PC-3 (cell line): ENCODE measurements at regions not wholly inside any gene's neighbourhood (a gene's known extent, or its start where the extent isn't known, plus 50 kb on each side); places are given as distances from the start of the nearest gene placed in this dataset.

ENCODE experiments used
- ATAC-seq: fragments of 200-7000 bp; cut with Tn5 transposase; 2 replicates; pipeline ENCODE4 v1.9.1; 2020; ENCODE audit warnings: mild to moderate bottlenecking, moderate library complexity
- BruUV-seq: library from RNA; stranded (reverse); fragments of 400-500 nt; replicated peaks from 2 replicates; lab custom pipeline; 2021; lab: Mats Ljungman, UMichigan
- CTCF ChIA-PET: fragments of 300-600 bp; sonication (Branson Sonifier 250); formaldehyde crosslinking; loops from one replicate; lab custom pipeline; 2022; ENCODE audit warnings: antibody characterized with exemption; lab: Charles Lee
- POLR2A ChIA-PET: fragments of 300-600 bp; sonication (Branson Sonifier 250); formaldehyde crosslinking; loops from one replicate; lab custom pipeline; 2022; ENCODE audit warnings: antibody characterized with exemption; ENCODE audit not compliant: unreplicated experiment; lab: Charles Lee
- DNase-seq: peaks from one replicate; pipeline ENCODE4 v3.0.0-alpha.2; 2015
- H2AFZ ChIP-seq: fragments of 300-600 bp; sonication (generic); 2 replicates; pipeline ENCODE4 v1.6.0; 2016; ENCODE audit warnings: antibody characterized with exemption, low read length
- H3F3A ChIP-seq: fragments of 300-600 bp; sonication (generic); one replicate; pipeline ENCODE4 v1.6.0; 2017; ENCODE audit warnings: antibody characterized with exemption, low read length, control low read depth, mild to moderate bottlenecking; ENCODE audit not compliant: unreplicated experiment
- H3K27ac ChIP-seq: fragments of 300-600 bp; sonication (generic); 2 replicates; pipeline ENCODE4 v1.5.1; 2016; ENCODE audit warnings: mild to moderate bottlenecking, low read length
- H3K27me3 ChIP-seq: fragments of 300-600 bp; sonication (generic); 2 replicates; pipeline ENCODE4 v1.6.1; 2016; ENCODE audit warnings: low read length, mixed read lengths
- H3K36me3 ChIP-seq: fragments of 300-600 bp; sonication (generic); 2 replicates; pipeline ENCODE4 v1.6.1; 2016; ENCODE audit warnings: low read depth, mixed run types, low read length, mixed read lengths
- H3K4me1 ChIP-seq: fragments of 300-600 bp; sonication (generic); 2 replicates; pipeline ENCODE4 v1.5.1; 2016; ENCODE audit warnings: low read length; ENCODE audit not compliant: insufficient read depth
- H3K4me2 ChIP-seq: fragments of 300-600 bp; sonication (generic); 2 replicates; pipeline ENCODE4 v1.6.0; 2016; ENCODE audit warnings: low read length
- H3K4me3 ChIP-seq: fragments of 300-600 bp; sonication (generic); 2 replicates; pipeline ENCODE4 v1.5.1; 2016; ENCODE audit warnings: mild to moderate bottlenecking, low read length, mixed read lengths
- H3K79me2 ChIP-seq: fragments of 300-600 bp; sonication (generic); 2 replicates; pipeline ENCODE4 v1.6.1; 2017; ENCODE audit warnings: low read length, mixed read lengths
- H3K9ac ChIP-seq: fragments of 300-600 bp; sonication (generic); 2 replicates; pipeline ENCODE4 v1.6.0; 2016; ENCODE audit warnings: mild to moderate bottlenecking, low read length
- H3K9me2 ChIP-seq: fragments of 300-600 bp; sonication (generic); replicated peaks from 2 replicates; pipeline ENCODE4 v1.6.1; 2016; ENCODE audit warnings: mixed run types, low read length, mixed read lengths
- H3K9me3 ChIP-seq: fragments of 300-600 bp; sonication (generic); 2 replicates; pipeline ENCODE4 v1.6.1; 2016; ENCODE audit warnings: low read length, mixed read lengths
- H4K20me1 ChIP-seq: fragments of 300-600 bp; sonication (generic); 2 replicates; pipeline ENCODE4 v1.6.1; 2016; ENCODE audit warnings: low read length, mixed read lengths
- EZH2 ChIP-seq: fragments of 300-600 bp; sonication (generic); IDR thresholded peaks from one replicate; pipeline ENCODE4 v1.6.1; 2017; ENCODE audit warnings: antibody characterized with exemption, mild to moderate bottlenecking, low read length; ENCODE audit not compliant: unreplicated experiment
- EZH2phosphoT487 ChIP-seq: fragments of 300-600 bp; sonication (generic); IDR thresholded peaks from 2 replicates; pipeline ENCODE4 v1.6.1; 2018; ENCODE audit warnings: mild to moderate bottlenecking, antibody characterized with exemption, low read length, borderline replicate concordance
- intact Hi-C: fragments of 100-400 bp; cut with micrococcal nuclease; formaldehyde crosslinking; loops from 2 replicates; pipeline ENCODE4 v1.9.0; 2023
- TF ChIP-seq, protein P1 (sequence below): fragments of 300-600 bp; sonication (generic); conservative IDR thresholded peaks from 2 replicates; pipeline ENCODE4 v1.5.1; 2017; ENCODE audit warnings: antibody characterized with exemption, low read depth, mild to moderate bottlenecking, low read length

DNA sequence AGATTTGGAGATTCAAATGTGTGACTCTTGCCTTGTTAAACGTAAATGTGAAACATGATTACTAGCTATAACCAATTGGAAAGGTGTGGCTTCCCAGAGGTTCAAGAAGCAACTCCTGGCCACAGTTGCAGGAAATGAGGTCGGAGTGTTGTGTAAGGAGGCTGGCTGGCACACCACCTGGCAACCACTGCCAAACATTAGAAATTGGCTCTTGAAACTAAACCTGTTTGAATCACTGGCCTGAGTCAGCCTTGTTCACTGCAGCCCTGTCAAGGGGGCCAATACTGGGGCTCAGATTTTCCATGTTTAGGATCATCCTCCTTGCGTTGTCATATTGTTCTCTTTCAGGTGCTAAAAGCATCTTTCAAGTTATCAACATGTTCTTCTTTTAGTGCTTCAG is 206.3 kb downstream of the ARL6IP6 start:
- no peaks in the 10 kb centered on the region for H3K79me2 ChIP-seq
- DNase-seq (peak; percentile 66), ATAC-seq (no peak)
- H3K9me3 ChIP-seq = no peaks in the 10 kb centered on the region
- H3K9ac ChIP-seq = no peak overlapping the region
- TF ChIP-seq, protein P1, sequence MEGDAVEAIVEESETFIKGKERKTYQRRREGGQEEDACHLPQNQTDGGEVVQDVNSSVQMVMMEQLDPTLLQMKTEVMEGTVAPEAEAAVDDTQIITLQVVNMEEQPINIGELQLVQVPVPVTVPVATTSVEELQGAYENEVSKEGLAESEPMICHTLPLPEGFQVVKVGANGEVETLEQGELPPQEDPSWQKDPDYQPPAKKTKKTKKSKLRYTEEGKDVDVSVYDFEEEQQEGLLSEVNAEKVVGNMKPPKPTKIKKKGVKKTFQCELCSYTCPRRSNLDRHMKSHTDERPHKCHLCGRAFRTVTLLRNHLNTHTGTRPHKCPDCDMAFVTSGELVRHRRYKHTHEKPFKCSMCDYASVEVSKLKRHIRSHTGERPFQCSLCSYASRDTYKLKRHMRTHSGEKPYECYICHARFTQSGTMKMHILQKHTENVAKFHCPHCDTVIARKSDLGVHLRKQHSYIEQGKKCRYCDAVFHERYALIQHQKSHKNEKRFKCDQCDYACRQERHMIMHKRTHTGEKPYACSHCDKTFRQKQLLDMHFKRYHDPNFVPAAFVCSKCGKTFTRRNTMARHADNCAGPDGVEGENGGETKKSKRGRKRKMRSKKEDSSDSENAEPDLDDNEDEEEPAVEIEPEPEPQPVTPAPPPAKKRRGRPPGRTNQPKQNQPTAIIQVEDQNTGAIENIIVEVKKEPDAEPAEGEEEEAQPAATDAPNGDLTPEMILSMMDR = no peak
- TF ChIP-seq EZH2 (no peak), EZH2phosphoT487 (no peak)
- no TSS peak for BruUV-seq
- H3K36me3 ChIP-seq = no peaks in the 10 kb centered on the region
- H4K20me1 ChIP-seq = no peaks in the 10 kb centered on the region
- peaks cover 11% of the 10 kb centered on the region; the same call in 1 of the 2 replicates for H3K4me1 ChIP-seq
- H3F3A ChIP-seq = no peaks in the 10 kb centered on the region
- intact Hi-C loops = no loop called here
- POLR2A ChIA-PET = no interaction called here
- no peak overlapping the region for H3K27ac ChIP-seq
- no peak overlapping the region for H2AFZ ChIP-seq
- H3K4me2 ChIP-seq = no peak overlapping the region
- H3K9me2 ChIP-seq = no peaks in the 10 kb centered on the region
- CTCF ChIA-PET = no interaction called here
- no peaks in the 10 kb centered on the region for H3K27me3 ChIP-seq
- H3K4me3 ChIP-seq = no peak overlapping the region

DNA sequence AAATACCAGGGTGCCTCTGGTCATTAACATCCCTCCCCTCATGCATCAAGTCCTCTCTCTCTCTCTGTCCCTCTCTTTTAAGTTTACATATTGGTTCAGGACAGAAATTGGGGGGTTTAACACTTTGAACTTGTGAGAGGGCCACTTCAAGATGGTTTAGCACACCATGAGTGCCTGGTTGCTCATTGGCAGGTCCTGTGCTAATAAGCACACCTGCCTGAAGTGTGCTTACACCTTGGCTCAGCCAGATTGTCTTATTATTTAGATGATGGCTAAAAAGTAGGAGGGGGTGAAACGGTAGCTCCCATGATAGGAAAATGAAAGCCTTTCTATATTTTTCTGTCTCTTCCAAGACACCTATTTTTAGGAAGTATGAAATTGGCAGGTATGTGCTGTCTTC is 205.8 kb downstream of the ARL6IP6 start:
- Histone ChIP-seq H3K27ac (no peak overlapping the region), H3K79me2 (no peaks in the 10 kb centered on the region), H3K36me3 (no peaks in the 10 kb centered on the region), H3K9me2 (no peaks in the 10 kb centered on the region), H4K20me1 (no peaks in the 10 kb centered on the region), H2AFZ (no peak overlapping the region), H3K27me3 (no peaks in the 10 kb centered on the region), H3K4me1 (peaks cover 11% of the 10 kb centered on the region; the same call in 1 of the 2 replicates), H3K9ac (no peak overlapping the region), H3K9me3 (no peaks in the 10 kb centered on the region), H3K4me2 (no peak overlapping the region), H3K4me3 (no peak overlapping the region), H3F3A (no peaks in the 10 kb centered on the region)
- POLR2A ChIA-PET = no interaction called here
- DNase-seq = no peak
- no peak for ATAC-seq
- TF ChIP-seq EZH2phosphoT487 = no peak
- TF ChIP-seq EZH2 = no peak
- TF ChIP-seq, protein P1 = no peak
- CTCF ChIA-PET = no interaction called here
- intact Hi-C loops = no loop called here
- BruUV-seq = no TSS peak

GRCh38 chr2:152920846-152921245 is 202.4 kb downstream of the ARL6IP6 start:
- ATAC-seq (peak; percentile 74), DNase-seq (peak; percentile 69)
- no peaks in the 10 kb centered on the region for H3K9me3 ChIP-seq
- H3K27me3 ChIP-seq = no peaks in the 10 kb centered on the region
- H3F3A ChIP-seq = no peaks in the 10 kb centered on the region
- H3K79me2 ChIP-seq = no peaks in the 10 kb centered on the region
- peaks cover 11% of the 10 kb centered on the region; the same call in 1 of the 2 replicates for H3K4me1 ChIP-seq
- no peak overlapping the region for H3K9ac ChIP-seq
- CTCF ChIA-PET = no interaction called here
- H3K27ac ChIP-seq = no peak overlapping the region
- intact Hi-C loops = no loop called here
- no peak overlapping the region for H2AFZ ChIP-seq
- H3K9me2 ChIP-seq = no peaks in the 10 kb centered on the region
- H3K4me3 ChIP-seq = no peak overlapping the region
- POLR2A ChIA-PET = no interaction called here
- H3K4me2 ChIP-seq = no peak overlapping the region
- no peaks in the 10 kb centered on the region for H4K20me1 ChIP-seq
- no peaks in the 10 kb centered on the region for H3K36me3 ChIP-seq
- TF ChIP-seq EZH2phosphoT487 = no peak
- TF ChIP-seq, protein P1 = no peak
- no peak for TF ChIP-seq EZH2
- BruUV-seq = no TSS peak
